ENCODE measurements at regions not wholly inside any gene's neighbourhood (a gene's known extent, or its start where the extent isn't known, plus 50 kb on each side); places are given as distances from the start of the nearest gene placed in this dataset.

- intact Hi-C loops (cut with DNase I; ENCODE audit: low total_unique reads) = no loop called here
- no peak for TF ChIP-seq CTCF (IDR thresholded peaks at IDR 0.05)
- no peak for TF ChIP-seq POLR2A (IDR thresholded peaks at IDR 0.05)
- no peak overlapping the region for H3K4me3 ChIP-seq (ENCODE audit: low read depth, poor library complexity, severe bottlenecking)
- no peak for DNase-seq (ENCODE audit: low spot score in 2 of 2)
Measured at GRCh38 chr2:104375206-104375605, 478.7 kb upstream of the POU3F3 start.

- intact Hi-C loops (cut with DNase I; ENCODE audit: low total_unique reads) = no loop called here
- no peak for DNase-seq (ENCODE audit: low spot score in 2 of 2)
- WGBS, 2 donors = 20 to 23% methylated on average over 3 of the region's 3 CpGs
- no peak overlapping the region for H3K4me3 ChIP-seq (ENCODE audit: low read depth, poor library complexity, severe bottlenecking)
- no peak for TF ChIP-seq CTCF (IDR thresholded peaks at IDR 0.05)
- TF ChIP-seq POLR2A (IDR thresholded peaks at IDR 0.05) = no peak
Measured at GRCh38 chr2:104378853-104379374, 475.0 kb upstream of the POU3F3 start.

- no peak for DNase-seq (ENCODE audit: low spot score in 2 of 2)
- WGBS, 2 donors = 77 to 80% methylated on average over 5 of the region's 5 CpGs
- intact Hi-C loops (cut with DNase I; ENCODE audit: low total_unique reads) = no loop called here
- no peak overlapping the region for H3K4me3 ChIP-seq (ENCODE audit: low read depth, poor library complexity, severe bottlenecking)
- no peak for TF ChIP-seq CTCF (IDR thresholded peaks at IDR 0.05)
- no peak for TF ChIP-seq POLR2A (IDR thresholded peaks at IDR 0.05)
Measured at GRCh38 chr2:104384961-104385360, 469.0 kb upstream of the POU3F3 start.

GRCh38 chr2:104385743-104386142, 468.2 kb upstream of the POU3F3 start:
- WGBS, 2 donors = 68 to 70% methylated on average over 4 of the region's 4 CpGs
- no peak for DNase-seq (ENCODE audit: low spot score in 2 of 2)
- no peak for TF ChIP-seq POLR2A (IDR thresholded peaks at IDR 0.05)
- no peak for TF ChIP-seq CTCF (IDR thresholded peaks at IDR 0.05)

GRCh38 chr2:104388296-104388695, 465.6 kb upstream of the POU3F3 start:
- WGBS, 2 donors = 37 to 45% methylated on average over 2 of the region's 2 CpGs
- intact Hi-C loops (cut with DNase I; ENCODE audit: low total_unique reads) = no loop called here

More at GRCh38 chr2:104385743-104386142, 468.2 kb upstream of the POU3F3 start:
- H3K4me3 ChIP-seq (ENCODE audit: low read depth, poor library complexity, severe bottlenecking) = no peak overlapping the region
- intact Hi-C loops (cut with DNase I; ENCODE audit: low total_unique reads) = no loop called here

More at GRCh38 chr2:104388296-104388695, 465.6 kb upstream of the POU3F3 start:
- no peak for DNase-seq (ENCODE audit: low spot score in 2 of 2)
- no peak overlapping the region for H3K4me3 ChIP-seq (ENCODE audit: low read depth, poor library complexity, severe bottlenecking)
- TF ChIP-seq POLR2A (IDR thresholded peaks at IDR 0.05) (no peak), CTCF (IDR thresholded peaks at IDR 0.05) (no peak)

Measured in lower leg skin (tissue), 4 donors.